Stomach (tissue), 8 donors: ENCODE measurements at regions not wholly inside any gene's neighbourhood (a gene's known extent, or its start where the extent isn't known, plus 50 kb on each side); places are given as distances from the start of the nearest gene placed in this dataset.

Experiments used
- DNase-seq, 2 donors: peaks; one replicate each; pipeline versions ENCODE4 v3.0.0 to v3.0.0-alpha.2; 2013 to 2019
- H3K27ac ChIP-seq, 5 donors: fragments of 200-600 bp in 4 of 5; sonication (generic) in 4 of 5; one replicate each; pipeline ENCODE4 v1.5.1; 2013 to 2019; ENCODE audit warnings: mild to moderate bottlenecking in 1 of 5, moderate library complexity in 1 of 5
- H3K27me3 ChIP-seq, 3 donors: fragments of 200-600 bp; sonication (generic); one replicate each; pipeline ENCODE4 v1.5.1; 2017 to 2019; ENCODE audit warnings: mixed run types in 1 of 3
- H3K36me3 ChIP-seq, 4 donors: fragments of 200-600 bp; sonication (generic); 1 replicate in 3 of 4; 2 replicates in 1 of 4; pipeline ENCODE4 v1.5.1; 2016 to 2019
- H3K4me1 ChIP-seq, 4 donors: fragments of 200-600 bp; sonication (generic); one replicate each; pipeline ENCODE4 v1.5.1; 2016 to 2019
- H3K4me3 ChIP-seq, 4 donors: fragments of 200-600 bp; sonication (generic) in 3 of 4; one replicate each; pipeline ENCODE4 v1.5.1; 2016 to 2019; ENCODE audit warnings: mild to moderate bottlenecking in 1 of 4
- H3K9me3 ChIP-seq, 4 donors: fragments of 200-600 bp; sonication (generic); one replicate each; pipeline ENCODE4 v1.5.1; 2016 to 2019
- CTCF ChIP-seq, 7 experiments: fragments of 450-650 bp in 4 of 7; fragments of 200-600 bp in 3 of 7; sonication (generic) in 3 of 7; IDR thresholded peaks; one replicate each; pipeline ENCODE4 v1.5.1; 2016 to 2019; ENCODE audit warnings: antibody characterized with exemption in 7 of 7, control low read depth in 2 of 7, mild to moderate bottlenecking in 1 of 7
- EP300 ChIP-seq: sonication (generic); formaldehyde crosslinking; IDR thresholded peaks from one replicate; pipeline ENCODE4 v1.6.1; 2017; ENCODE audit warnings: antibody characterized with exemption
- POLR2A ChIP-seq, 4 donors: fragments of 450-650 bp; IDR thresholded peaks; one replicate each; pipeline ENCODE4 v1.6.1; 2016; ENCODE audit warnings: antibody characterized with exemption in 4 of 4, control low read depth in 2 of 4, mild to moderate bottlenecking in 1 of 4, moderate library complexity in 1 of 4
- POLR2AphosphoS5 ChIP-seq, 3 donors: sonication (generic); formaldehyde crosslinking; IDR thresholded peaks; one replicate each; pipeline ENCODE4 v1.6.1; 2016; ENCODE audit warnings: antibody characterized with exemption in 3 of 3
- WGBS, 5 donors: extraction: QIAGEN DNeasy Blood & Tissue Kit in 3 of 5; methylation state at CpG; one replicate each; pipeline versions ENCODE4 v1.1.5 to v1.1.7; 2013 to 2018; 5-methylcytosine and 5-hydroxymethylcytosine counted together
- intact Hi-C: fragments of 100-400 bp; cut with DNase I; formaldehyde crosslinking; loops from one replicate; pipeline ENCODE4 v1.15.1; 2023; ENCODE audit warnings: low total_unique reads
- donor health status: healthy with polysubstance abuse.
- donor health status: Bipolar disorder and iron deficiency.
- donor health status: healthy.

DNA sequence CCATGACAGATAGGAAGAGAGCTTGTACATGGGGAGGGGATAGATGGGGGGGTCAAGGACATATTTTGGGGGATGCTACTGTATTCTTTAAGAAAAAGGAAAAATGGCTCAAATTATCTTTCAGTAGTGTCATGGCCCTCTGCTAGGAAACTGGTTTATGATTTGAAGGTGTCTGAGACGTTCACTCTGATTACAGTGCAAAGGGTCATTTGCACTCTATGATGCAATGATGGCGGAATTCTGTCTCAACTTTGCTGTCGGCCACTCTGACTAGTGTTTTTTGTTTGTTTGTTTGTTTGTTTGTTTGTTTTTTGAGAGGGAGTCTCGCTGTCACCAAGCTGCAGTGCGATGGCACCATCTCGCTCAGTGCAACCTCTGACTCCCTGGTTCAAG, 180.0 kb downstream of the SOX4 start:
- no peaks in the 10 kb centered on the region for H3K27me3 ChIP-seq
- no peak for DNase-seq
- intact Hi-C loops = no loop called here
- TF ChIP-seq CTCF (IDR thresholded peaks at IDR 0.05) (no peak), POLR2AphosphoS5 (IDR thresholded peaks at IDR 0.05) (no peak), EP300 (no peak), POLR2A (IDR thresholded peaks at IDR 0.05) (no peak)
- no peaks in the 10 kb centered on the region for H3K36me3 ChIP-seq
- H3K9me3 ChIP-seq = no peaks in the 10 kb centered on the region
- 84 to 94% (median 91%) methylated on average over 6 of the region's 6 CpGs for WGBS, 5 donors
- no peak overlapping the region for H3K4me3 ChIP-seq
- peaks cover 0 to 22% (median 13%) of the 10 kb centered on the region in 4 donors for H3K4me1 ChIP-seq
- no peak overlapping the region for H3K27ac ChIP-seq

DNA sequence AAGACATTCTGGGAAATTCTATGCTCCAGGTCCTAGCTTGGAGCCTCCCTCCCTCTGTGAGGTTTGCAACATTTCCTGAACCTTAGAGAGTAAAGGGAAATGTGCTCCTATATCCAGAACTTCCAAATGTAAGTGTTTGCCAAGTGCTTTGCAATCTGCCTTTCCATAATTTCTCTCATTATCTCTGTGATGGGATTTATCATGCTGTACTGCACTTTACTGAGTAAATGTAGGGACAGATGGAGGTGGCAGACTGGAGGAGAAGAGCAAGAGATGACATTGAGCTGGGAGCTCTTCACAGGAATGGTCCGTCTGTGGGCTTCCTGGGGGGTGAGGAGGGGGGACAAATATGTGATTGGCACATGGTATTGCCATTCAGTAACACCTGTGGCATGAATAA, 184.3 kb downstream of the SOX4 start:
- 76 to 100% (median 92%) methylated on average over 1 of the region's 1 CpG for WGBS, 5 donors
- Histone ChIP-seq H3K27ac (no peak overlapping the region), H3K4me1 (no peaks in the 10 kb centered on the region), H3K27me3 (no peaks in the 10 kb centered on the region), H3K9me3 (no peaks in the 10 kb centered on the region), H3K36me3 (no peaks in the 10 kb centered on the region), H3K4me3 (no peak overlapping the region)
- no peak for TF ChIP-seq CTCF (IDR thresholded peaks at IDR 0.05)
- TF ChIP-seq POLR2AphosphoS5 (IDR thresholded peaks at IDR 0.05) = no peak
- no peak for TF ChIP-seq EP300
- no peak for TF ChIP-seq POLR2A (IDR thresholded peaks at IDR 0.05)
- DNase-seq = no peak
- intact Hi-C loops = no loop called here

DNA sequence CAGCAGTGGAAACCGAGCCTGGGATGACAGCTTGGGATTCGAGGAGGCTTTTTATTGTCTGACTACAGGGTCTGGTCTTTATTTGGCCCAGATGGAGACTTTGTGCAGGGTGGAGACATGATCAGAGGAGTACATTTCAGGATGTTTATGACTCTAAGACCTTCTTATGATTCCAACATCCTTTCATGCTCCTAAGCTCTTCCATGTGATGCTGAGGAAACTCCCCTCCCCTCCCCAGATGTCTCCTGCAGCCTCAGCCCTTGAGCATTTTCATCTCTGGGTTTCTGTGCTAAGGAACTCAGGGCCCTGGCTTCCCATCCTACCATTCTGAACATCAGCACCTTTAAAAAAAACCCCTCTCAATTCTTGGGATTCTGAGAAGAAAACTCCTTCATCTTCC, 186.6 kb downstream of the SOX4 start:
- WGBS, 5 donors = 64 to 79% (median 74%) methylated on average over 2 of the region's 2 CpGs
- Histone ChIP-seq H3K36me3 (no peaks in the 10 kb centered on the region), H3K9me3 (no peaks in the 10 kb centered on the region), H3K27ac (no peak overlapping the region), H3K4me1 (no peaks in the 10 kb centered on the region), H3K27me3 (no peaks in the 10 kb centered on the region), H3K4me3 (no peak overlapping the region)
- DNase-seq = no peak
- intact Hi-C loops = no loop called here
- TF ChIP-seq CTCF (IDR thresholded peaks at IDR 0.05) (no peak), POLR2AphosphoS5 (IDR thresholded peaks at IDR 0.05) (no peak), POLR2A (IDR thresholded peaks at IDR 0.05) (no peak), EP300 (no peak)

GRCh38 chr6:21780679-21781078, 187.1 kb downstream of the SOX4 start:
- H3K36me3 ChIP-seq = no peaks in the 10 kb centered on the region
- H3K9me3 ChIP-seq = no peaks in the 10 kb centered on the region
- intact Hi-C loops = no loop called here
- WGBS, 5 donors = 51 to 65% (median 61%) methylated on average over 5 of the region's 5 CpGs
- TF ChIP-seq POLR2A (IDR thresholded peaks at IDR 0.05) = no peak
- no peak for TF ChIP-seq EP300
- TF ChIP-seq CTCF (IDR thresholded peaks at IDR 0.05) = no peak
- TF ChIP-seq POLR2AphosphoS5 (IDR thresholded peaks at IDR 0.05) = no peak
- no peak overlapping the region for H3K27ac ChIP-seq
- no peaks in the 10 kb centered on the region for H3K4me1 ChIP-seq
- DNase-seq = no peak
- H3K27me3 ChIP-seq = no peaks in the 10 kb centered on the region
- no peak overlapping the region for H3K4me3 ChIP-seq
